Neural progenitor cell (in vitro differentiated cells): ENCODE measurements at regions not wholly inside any gene's neighbourhood (a gene's known extent, or its start where the extent isn't known, plus 50 kb on each side); places are given as distances from the start of the nearest gene placed in this dataset.

Experiments
- EZH2 ChIP-seq: fragments of 200-600 bp; sonication (generic); IDR thresholded peaks from 2 replicates; pipeline ENCODE4 v1.6.1; 2017; ENCODE audit warnings: antibody characterized with exemption, mild to moderate bottlenecking, moderate library complexity
- EZH2phosphoT487 ChIP-seq: fragments of 200-600 bp; sonication (generic); IDR thresholded peaks from 2 replicates; pipeline ENCODE4 v1.6.1; 2017; ENCODE audit warnings: antibody characterized with exemption
- TF ChIP-seq, protein P1 (sequence below): fragments of 200-600 bp; sonication (generic); IDR thresholded peaks from 2 replicates; pipeline ENCODE4 v1.5.1; 2017; ENCODE audit warnings: antibody characterized with exemption, mild to moderate bottlenecking

DNA sequence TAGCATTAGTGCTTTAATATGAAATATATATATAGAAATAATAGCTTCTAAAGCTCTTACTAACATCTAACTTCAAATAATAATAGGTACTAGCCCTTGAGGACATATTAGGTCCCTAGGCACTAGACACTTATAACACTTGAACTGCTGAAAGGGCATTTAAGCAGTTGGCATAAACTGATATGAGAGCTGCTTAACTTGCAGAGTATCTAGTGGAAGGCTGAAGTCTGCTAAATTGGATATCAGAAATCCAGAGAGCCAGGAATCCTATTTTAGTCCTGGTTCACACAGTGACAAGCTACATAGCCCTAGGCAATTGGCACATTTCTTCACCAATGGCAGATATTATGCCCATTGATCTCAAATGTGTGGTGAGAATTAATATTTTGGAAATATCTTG lies 326.9 kb upstream of the UBE2E3 start:
- TF ChIP-seq EZH2 (no peak), EZH2phosphoT487 (no peak)
- TF ChIP-seq, protein P1, sequence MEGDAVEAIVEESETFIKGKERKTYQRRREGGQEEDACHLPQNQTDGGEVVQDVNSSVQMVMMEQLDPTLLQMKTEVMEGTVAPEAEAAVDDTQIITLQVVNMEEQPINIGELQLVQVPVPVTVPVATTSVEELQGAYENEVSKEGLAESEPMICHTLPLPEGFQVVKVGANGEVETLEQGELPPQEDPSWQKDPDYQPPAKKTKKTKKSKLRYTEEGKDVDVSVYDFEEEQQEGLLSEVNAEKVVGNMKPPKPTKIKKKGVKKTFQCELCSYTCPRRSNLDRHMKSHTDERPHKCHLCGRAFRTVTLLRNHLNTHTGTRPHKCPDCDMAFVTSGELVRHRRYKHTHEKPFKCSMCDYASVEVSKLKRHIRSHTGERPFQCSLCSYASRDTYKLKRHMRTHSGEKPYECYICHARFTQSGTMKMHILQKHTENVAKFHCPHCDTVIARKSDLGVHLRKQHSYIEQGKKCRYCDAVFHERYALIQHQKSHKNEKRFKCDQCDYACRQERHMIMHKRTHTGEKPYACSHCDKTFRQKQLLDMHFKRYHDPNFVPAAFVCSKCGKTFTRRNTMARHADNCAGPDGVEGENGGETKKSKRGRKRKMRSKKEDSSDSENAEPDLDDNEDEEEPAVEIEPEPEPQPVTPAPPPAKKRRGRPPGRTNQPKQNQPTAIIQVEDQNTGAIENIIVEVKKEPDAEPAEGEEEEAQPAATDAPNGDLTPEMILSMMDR, result no peak
